ENCODE measurements at regions not wholly inside any gene's neighbourhood (a gene's known extent, or its start where the extent isn't known, plus 50 kb on each side); places are given as distances from the start of the nearest gene placed in this dataset.

DNA sequence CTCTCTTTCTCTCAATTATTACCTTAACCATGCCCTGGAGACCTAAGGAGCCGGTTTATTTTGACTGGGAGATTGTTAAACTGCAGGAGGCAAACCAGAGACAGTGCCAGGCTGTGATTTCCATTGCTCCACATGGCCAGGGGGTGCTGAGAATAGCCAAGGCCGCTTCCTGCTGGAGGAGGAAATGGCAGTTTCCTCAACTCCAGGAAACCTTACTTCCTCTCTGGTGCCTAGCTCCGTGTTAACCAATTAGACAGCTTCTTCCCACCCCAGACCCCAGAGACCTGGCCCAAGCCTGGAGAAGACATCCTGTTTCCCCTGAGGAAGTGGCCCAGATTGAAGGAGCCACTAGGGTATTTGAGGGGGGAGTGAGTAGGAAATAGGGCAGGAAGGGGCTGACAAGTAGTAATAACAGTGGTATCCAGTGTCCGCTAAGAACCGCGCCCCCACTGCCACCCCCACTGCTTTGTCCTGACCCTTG is 161.2 kb downstream of the PLPP3 start:
- ChIA-PET POLR2A (no interaction called here), CTCF (no interaction called here)
- TF ChIP-seq, protein P1, sequence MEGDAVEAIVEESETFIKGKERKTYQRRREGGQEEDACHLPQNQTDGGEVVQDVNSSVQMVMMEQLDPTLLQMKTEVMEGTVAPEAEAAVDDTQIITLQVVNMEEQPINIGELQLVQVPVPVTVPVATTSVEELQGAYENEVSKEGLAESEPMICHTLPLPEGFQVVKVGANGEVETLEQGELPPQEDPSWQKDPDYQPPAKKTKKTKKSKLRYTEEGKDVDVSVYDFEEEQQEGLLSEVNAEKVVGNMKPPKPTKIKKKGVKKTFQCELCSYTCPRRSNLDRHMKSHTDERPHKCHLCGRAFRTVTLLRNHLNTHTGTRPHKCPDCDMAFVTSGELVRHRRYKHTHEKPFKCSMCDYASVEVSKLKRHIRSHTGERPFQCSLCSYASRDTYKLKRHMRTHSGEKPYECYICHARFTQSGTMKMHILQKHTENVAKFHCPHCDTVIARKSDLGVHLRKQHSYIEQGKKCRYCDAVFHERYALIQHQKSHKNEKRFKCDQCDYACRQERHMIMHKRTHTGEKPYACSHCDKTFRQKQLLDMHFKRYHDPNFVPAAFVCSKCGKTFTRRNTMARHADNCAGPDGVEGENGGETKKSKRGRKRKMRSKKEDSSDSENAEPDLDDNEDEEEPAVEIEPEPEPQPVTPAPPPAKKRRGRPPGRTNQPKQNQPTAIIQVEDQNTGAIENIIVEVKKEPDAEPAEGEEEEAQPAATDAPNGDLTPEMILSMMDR (IDR thresholded peaks at IDR 0.05; ENCODE audit: control extremely low read depth, extremely low read depth, low read depth, missing control alignments) = no peak
- no peak for DNase-seq (ENCODE audit: extremely low spot score)

DNA sequence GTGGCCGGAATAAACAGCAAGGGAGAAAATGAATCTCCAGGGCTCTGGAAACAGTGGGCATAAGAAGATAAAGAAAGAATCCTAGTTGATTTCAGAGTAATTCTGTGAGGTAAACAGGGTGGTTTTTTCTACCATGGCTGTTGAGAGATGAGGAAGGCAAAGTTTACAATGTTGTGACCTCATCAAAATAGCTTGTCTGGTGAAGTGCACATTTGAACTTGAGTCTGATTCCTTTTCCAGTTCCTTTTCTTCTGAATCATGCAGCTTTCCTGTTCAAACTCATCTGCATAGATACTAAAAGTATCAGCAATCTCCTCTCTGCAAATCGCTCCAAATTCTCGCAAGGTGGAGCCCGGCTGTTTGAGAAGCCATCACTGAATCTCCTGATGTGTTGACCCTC is 161.7 kb downstream of the PLPP3 start:
- POLR2A ChIA-PET = no interaction called here
- TF ChIP-seq, protein P1 (IDR thresholded peaks at IDR 0.05; ENCODE audit: control extremely low read depth, extremely low read depth, low read depth, missing control alignments) = no peak
- CTCF ChIA-PET = no interaction called here
- no peak for DNase-seq (ENCODE audit: extremely low spot score)

DNA sequence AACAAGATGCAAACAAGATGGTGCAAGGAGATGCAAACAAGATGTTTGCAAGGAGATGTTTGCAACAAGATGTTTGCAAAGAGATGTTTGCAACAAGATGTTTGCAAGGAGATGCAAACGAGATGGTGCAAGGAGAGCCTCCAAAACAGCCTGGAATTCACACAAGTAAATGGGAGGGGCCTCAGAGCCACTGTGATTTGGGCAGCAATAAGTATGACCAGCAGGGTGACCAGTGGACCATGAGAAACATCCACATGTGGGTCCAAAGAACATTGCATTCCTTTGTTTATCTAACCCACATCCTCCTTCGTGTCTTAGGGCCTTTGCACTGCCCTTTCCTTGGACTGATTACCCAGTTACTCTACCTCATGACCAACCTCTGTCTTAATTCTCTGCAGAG is 162.9 kb downstream of the PLPP3 start:
- POLR2A ChIA-PET = no interaction called here
- CTCF ChIA-PET = no interaction called here
- TF ChIP-seq, protein P1 (IDR thresholded peaks at IDR 0.05; ENCODE audit: control extremely low read depth, extremely low read depth, low read depth, missing control alignments) = no peak
- no peak for DNase-seq (ENCODE audit: extremely low spot score)

DNA sequence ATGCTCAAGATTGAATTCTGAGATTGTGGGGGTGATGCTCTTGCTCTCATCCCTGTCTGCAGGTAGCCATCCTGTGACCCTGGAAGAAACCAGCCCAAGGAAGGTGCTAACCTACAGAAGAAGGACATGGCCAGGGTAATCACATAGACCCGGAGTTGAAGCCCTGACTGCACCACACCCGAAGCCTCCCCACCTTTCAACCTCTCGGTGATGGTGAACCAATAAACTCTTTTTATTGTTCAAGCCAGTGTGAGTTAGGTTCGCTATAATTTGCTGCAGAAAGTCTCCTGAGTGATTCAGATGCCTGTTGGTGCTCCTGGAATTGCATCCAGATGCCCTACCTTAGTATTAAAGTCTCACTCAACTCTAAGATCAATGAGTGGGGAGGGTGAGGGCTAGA is 163.6 kb downstream of the PLPP3 start:
- ChIA-PET POLR2A (no interaction called here), CTCF (interaction anchor here (1.2 to 1.6 kb wide), 2 partner anchors 9 to 17 kb away, joined by 3 to 4 read pairs; no protein-coding TSS in a partner anchor)
- DNase-seq (ENCODE audit: extremely low spot score) = no peak
- TF ChIP-seq, protein P1 (IDR thresholded peaks at IDR 0.05; ENCODE audit: control extremely low read depth, extremely low read depth, low read depth, missing control alignments) = no peak

DNA sequence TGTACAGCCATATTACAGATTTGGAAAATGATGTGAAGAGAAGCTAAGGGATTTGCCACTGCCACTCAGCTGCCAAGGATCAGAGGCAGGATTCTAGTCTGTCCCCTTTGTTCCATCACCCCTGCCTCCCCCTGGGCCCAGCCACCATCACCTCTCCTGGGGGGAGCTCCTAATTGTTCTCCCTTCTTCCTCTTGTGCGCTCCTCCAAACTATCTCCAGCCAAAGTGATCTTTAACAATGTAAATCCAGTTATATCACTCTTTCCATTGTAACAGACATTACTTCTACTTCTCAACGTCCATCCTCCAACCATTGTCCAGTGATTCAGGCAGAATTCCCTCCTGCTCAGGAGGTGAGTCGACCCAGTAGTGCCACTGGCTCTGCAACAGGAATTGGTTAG is 164.1 kb downstream of the PLPP3 start:
- ChIA-PET CTCF (interaction anchor here (1.2 to 1.6 kb wide), 2 partner anchors 10 to 17 kb away, joined by 3 to 4 read pairs; no protein-coding TSS in a partner anchor), POLR2A (no interaction called here)
- DNase-seq (ENCODE audit: extremely low spot score) = no peak
- TF ChIP-seq, protein P1 (IDR thresholded peaks at IDR 0.05; ENCODE audit: control extremely low read depth, extremely low read depth, low read depth, missing control alignments) = no peak

DNA sequence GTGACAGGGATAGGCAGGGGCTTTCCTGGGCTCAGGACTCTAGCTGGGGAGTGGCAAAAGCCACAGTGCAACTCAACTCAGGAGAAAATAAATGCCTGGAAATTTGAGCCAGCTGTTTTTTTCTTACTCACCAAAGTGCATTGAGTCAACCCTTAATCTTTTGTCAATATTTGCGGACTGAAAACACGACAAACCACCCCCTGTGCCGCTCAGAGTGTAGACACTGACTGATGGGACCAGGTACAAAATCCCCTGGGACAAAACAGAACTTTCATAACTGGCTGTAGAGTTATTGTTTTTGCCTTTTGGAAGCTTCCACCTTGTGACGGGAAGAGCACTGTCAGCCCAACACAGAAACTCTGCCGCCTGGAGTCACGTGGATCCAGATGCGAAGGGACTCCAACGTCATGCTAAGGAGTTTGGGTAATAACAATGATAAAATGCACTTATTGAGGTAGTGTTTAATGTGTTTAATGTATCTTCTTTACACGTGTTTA is 164.6 kb downstream of the PLPP3 start:
- TF ChIP-seq, protein P1 (IDR thresholded peaks at IDR 0.05; ENCODE audit: control extremely low read depth, extremely low read depth, low read depth, missing control alignments) = no peak
- no peak for DNase-seq (ENCODE audit: extremely low spot score)
- CTCF ChIA-PET = interaction anchor here (1.2 to 1.6 kb wide), 2 partner anchors 10 to 16 kb away, joined by 3 to 4 read pairs; no protein-coding TSS in a partner anchor
- POLR2A ChIA-PET = no interaction called here

Measured in GM10248 (cell line).